Panc1 (cell line): ENCODE measurements at regions not wholly inside any gene's neighbourhood (a gene's known extent, or its start where the extent isn't known, plus 50 kb on each side); places are given as distances from the start of the nearest gene placed in this dataset.

Experiments
- ATAC-seq: fragments of 200-7000 bp; cut with Tn5 transposase; 2 replicates; pipeline ENCODE4 v1.9.1; 2020; ENCODE audit warnings: mild to moderate bottlenecking, moderate library complexity
- BruUV-seq: library from RNA; stranded (reverse); fragments of 400-500 nt; replicated peaks from 2 replicates; lab custom pipeline; 2021; lab: Mats Ljungman, UMichigan
- CTCF ChIA-PET: fragments of 300-600 bp; sonication (Branson Sonifier 250); formaldehyde crosslinking; loops from one replicate; lab custom pipeline; 2022; ENCODE audit warnings: antibody characterized with exemption; lab: Charles Lee
- POLR2A ChIA-PET: fragments of 300-600 bp; sonication (Branson Sonifier 250); formaldehyde crosslinking; loops from one replicate; lab custom pipeline; 2022; ENCODE audit warnings: antibody characterized with exemption; lab: Charles Lee
- DNase-seq: peaks from one replicate; pipeline ENCODE4 v3.0.0-alpha.2; 2010; ENCODE audit warnings: low read depth, low spot score
- H3K27ac ChIP-seq: 2 replicates; pipeline ENCODE4 v1.5.1; 2011; ENCODE audit warnings: mild to moderate bottlenecking, low read length, inconsistent platforms
- H3K27me3 ChIP-seq: fragments of 200-500 bp; sonication (Bioruptor generic); 2 replicates; pipeline ENCODE4 v1.6.0; 2014; ENCODE audit warnings: low read length, inconsistent platforms; ENCODE audit not compliant: control insufficient read depth, insufficient read depth
- H3K36me3 ChIP-seq: fragments of 200-500 bp; sonication (Bioruptor generic); 2 replicates; pipeline ENCODE4 v1.5.1; 2014; ENCODE audit warnings: inconsistent platforms, mild to moderate bottlenecking, low read length, moderate library complexity; ENCODE audit not compliant: control insufficient read depth, insufficient read depth
- H3K4me1 ChIP-seq: 2 replicates; pipeline ENCODE4 v1.5.1; 2011; ENCODE audit warnings: inconsistent platforms, mild to moderate bottlenecking, low read length, moderate library complexity; ENCODE audit not compliant: control insufficient read depth, insufficient read depth
- H3K4me3 ChIP-seq, 2 experiments: 2 replicates each; pipeline ENCODE4 v1.5.1; 2011 to 2012; ENCODE audit warnings: low read depth in 2 of 2, low read length in 2 of 2, mild to moderate bottlenecking in 2 of 2, inconsistent platforms in 1 of 2, moderate library complexity in 1 of 2
- H3K9me3 ChIP-seq: fragments of 200-500 bp; sonication (Bioruptor generic); 2 replicates; pipeline ENCODE4 v1.5.1; 2014; ENCODE audit warnings: low read depth, mild to moderate bottlenecking, inconsistent platforms, low read length, moderate library complexity; ENCODE audit not compliant: control insufficient read depth, insufficient read depth
- POLR2AphosphoS5 ChIP-seq: IDR thresholded peaks from 2 replicates; pipeline ENCODE4 v1.6.1; 2012; ENCODE audit warnings: mild to moderate bottlenecking, low read depth, low read length, moderate library complexity
- SIN3A ChIP-seq: IDR thresholded peaks from 2 replicates; pipeline ENCODE4 v1.6.1; 2012; ENCODE audit warnings: low read depth, mild to moderate bottlenecking, low read length, moderate library complexity, borderline replicate concordance; ENCODE audit not compliant: insufficient read depth
- TCF7L2 ChIP-seq: IDR thresholded peaks from 2 replicates; pipeline ENCODE4 v1.6.1; 2011; ENCODE audit warnings: mild to moderate bottlenecking, low read depth, low read length, inconsistent platforms
- in situ Hi-C: cut with HindIII; loops from 2 replicates; pipeline ENCODE4 v1.10.0; 2016; ENCODE audit warnings: low sequenced_read_pairs, low pct_unique_long_range_greater_than_20kb
- intact Hi-C: fragments of 100-400 bp; cut with micrococcal nuclease; formaldehyde crosslinking; loops from one replicate; pipeline ENCODE4 v1.10.0; 2022; ENCODE audit not compliant: unreplicated experiment
- TF ChIP-seq, protein P1 (sequence below): fragments of 450-650 bp; IDR thresholded peaks from 2 replicates; pipeline ENCODE4 v1.5.1; 2017; ENCODE audit warnings: mild to moderate bottlenecking
- TF ChIP-seq, protein P2 (sequence below), 2 experiments: IDR thresholded peaks; 2 replicates each; pipeline ENCODE4 v1.6.1; 2011 to 2012; ENCODE audit warnings: low read depth in 2 of 2, control low read depth in 1 of 2, low read length in 1 of 2, mild to moderate bottlenecking in 1 of 2, moderate library complexity in 1 of 2; ENCODE audit not compliant: insufficient read depth in 1 of 2

DNA sequence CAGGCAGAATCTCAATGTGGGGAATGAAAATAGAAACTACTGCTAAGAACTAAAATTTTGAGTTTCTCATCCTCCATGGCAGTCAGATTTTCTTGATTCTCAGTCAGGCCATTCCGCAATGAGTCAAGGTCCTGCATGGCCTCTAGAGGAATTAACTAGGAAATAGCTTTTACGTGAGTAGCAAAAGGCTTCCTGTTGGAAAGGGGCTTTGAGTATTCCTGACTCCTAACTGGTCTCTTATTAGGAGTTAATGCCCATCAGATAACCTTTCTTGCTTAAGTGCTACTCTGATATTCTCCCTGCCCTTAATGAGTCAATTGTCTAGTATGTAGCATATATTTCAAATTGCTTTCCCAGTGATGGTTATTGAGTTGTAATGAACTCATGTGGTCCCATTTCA, 65.7 kb upstream of the ARHGAP24 start:
- CTCF ChIA-PET, result no interaction called here
- TF ChIP-seq, protein P1, sequence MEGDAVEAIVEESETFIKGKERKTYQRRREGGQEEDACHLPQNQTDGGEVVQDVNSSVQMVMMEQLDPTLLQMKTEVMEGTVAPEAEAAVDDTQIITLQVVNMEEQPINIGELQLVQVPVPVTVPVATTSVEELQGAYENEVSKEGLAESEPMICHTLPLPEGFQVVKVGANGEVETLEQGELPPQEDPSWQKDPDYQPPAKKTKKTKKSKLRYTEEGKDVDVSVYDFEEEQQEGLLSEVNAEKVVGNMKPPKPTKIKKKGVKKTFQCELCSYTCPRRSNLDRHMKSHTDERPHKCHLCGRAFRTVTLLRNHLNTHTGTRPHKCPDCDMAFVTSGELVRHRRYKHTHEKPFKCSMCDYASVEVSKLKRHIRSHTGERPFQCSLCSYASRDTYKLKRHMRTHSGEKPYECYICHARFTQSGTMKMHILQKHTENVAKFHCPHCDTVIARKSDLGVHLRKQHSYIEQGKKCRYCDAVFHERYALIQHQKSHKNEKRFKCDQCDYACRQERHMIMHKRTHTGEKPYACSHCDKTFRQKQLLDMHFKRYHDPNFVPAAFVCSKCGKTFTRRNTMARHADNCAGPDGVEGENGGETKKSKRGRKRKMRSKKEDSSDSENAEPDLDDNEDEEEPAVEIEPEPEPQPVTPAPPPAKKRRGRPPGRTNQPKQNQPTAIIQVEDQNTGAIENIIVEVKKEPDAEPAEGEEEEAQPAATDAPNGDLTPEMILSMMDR, result no peak
- TF ChIP-seq SIN3A (no peak), TCF7L2 (no peak), POLR2AphosphoS5 (no peak)
- TF ChIP-seq, protein P2, sequence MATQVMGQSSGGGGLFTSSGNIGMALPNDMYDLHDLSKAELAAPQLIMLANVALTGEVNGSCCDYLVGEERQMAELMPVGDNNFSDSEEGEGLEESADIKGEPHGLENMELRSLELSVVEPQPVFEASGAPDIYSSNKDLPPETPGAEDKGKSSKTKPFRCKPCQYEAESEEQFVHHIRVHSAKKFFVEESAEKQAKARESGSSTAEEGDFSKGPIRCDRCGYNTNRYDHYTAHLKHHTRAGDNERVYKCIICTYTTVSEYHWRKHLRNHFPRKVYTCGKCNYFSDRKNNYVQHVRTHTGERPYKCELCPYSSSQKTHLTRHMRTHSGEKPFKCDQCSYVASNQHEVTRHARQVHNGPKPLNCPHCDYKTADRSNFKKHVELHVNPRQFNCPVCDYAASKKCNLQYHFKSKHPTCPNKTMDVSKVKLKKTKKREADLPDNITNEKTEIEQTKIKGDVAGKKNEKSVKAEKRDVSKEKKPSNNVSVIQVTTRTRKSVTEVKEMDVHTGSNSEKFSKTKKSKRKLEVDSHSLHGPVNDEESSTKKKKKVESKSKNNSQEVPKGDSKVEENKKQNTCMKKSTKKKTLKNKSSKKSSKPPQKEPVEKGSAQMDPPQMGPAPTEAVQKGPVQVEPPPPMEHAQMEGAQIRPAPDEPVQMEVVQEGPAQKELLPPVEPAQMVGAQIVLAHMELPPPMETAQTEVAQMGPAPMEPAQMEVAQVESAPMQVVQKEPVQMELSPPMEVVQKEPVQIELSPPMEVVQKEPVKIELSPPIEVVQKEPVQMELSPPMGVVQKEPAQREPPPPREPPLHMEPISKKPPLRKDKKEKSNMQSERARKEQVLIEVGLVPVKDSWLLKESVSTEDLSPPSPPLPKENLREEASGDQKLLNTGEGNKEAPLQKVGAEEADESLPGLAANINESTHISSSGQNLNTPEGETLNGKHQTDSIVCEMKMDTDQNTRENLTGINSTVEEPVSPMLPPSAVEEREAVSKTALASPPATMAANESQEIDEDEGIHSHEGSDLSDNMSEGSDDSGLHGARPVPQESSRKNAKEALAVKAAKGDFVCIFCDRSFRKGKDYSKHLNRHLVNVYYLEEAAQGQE (IDR thresholded peaks at IDR 0.05; ENCODE audit: insufficient read depth in 1 of 2, low read depth in 2 of 2, low read length in 1 of 2), result no peak
- intact Hi-C loops, result no loop called here
- no peaks in the 10 kb centered on the region for H3K36me3 ChIP-seq
- POLR2A ChIA-PET, result no interaction called here
- no peaks in the 10 kb centered on the region for H3K9me3 ChIP-seq
- H3K27ac ChIP-seq, result no peak overlapping the region
- DNase-seq, result no peak
- no peak overlapping the region for H3K4me3 ChIP-seq
- ATAC-seq, result no peak
- no peaks in the 10 kb centered on the region for H3K4me1 ChIP-seq
- no TSS peak for BruUV-seq
- in situ Hi-C loops, result no loop called here
- no peaks in the 10 kb centered on the region for H3K27me3 ChIP-seq

DNA sequence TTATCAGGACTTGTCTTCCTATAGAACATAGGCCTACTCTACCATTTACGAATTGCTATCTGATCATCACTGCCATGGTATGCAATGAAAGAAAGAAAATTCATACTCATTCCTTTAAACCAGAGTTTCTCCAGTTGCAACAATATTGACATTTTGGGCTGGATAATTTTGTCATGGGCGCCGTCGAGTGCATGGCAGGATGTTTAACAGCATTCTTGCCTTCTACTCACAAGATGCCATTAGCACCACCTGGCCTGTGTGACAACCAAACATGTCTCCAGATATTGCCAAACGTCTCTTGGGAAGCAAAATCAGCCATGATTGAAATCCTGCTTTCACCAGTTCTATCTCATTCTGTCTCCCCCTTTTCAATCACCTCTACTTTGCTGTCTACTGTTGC, 63.6 kb upstream of the ARHGAP24 start:
- in situ Hi-C loops, result no loop called here
- ChIA-PET POLR2A (no interaction called here), CTCF (no interaction called here)
- intact Hi-C loops, result no loop called here
- ATAC-seq, result no peak
- Histone ChIP-seq H3K4me3 (no peak overlapping the region), H3K27me3 (no peaks in the 10 kb centered on the region), H3K36me3 (no peaks in the 10 kb centered on the region), H3K27ac (no peak overlapping the region), H3K4me1 (no peaks in the 10 kb centered on the region), H3K9me3 (no peaks in the 10 kb centered on the region)
- no TSS peak for BruUV-seq
- no peak for DNase-seq
- no peak for TF ChIP-seq POLR2AphosphoS5

DNA sequence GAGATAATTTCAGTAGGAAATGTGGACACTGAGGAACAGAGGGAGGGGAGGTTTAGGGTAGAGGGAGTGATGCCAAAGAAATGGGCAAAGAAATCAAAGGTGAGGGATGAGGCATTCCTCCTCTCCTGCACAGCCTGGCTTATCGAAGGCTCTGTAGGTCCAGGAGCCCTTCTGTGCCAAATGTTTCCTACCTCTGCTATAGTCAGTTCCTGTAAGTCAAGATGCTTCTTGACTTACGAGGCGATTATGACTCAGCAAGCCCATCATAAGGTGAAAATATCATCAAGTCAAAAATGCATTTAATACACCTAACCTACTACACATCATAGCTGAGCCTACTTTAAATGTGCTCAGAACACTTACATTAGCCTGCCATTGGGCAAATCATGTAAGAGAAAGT, 60.0 kb upstream of the ARHGAP24 start:
- intact Hi-C loops, result no loop called here
- ChIA-PET CTCF (no interaction called here), POLR2A (no interaction called here)
- in situ Hi-C loops, result no loop called here
- DNase-seq, result no peak
- Histone ChIP-seq H3K4me3 (no peak overlapping the region), H3K27ac (no peak overlapping the region), H3K36me3 (no peaks in the 10 kb centered on the region), H3K4me1 (no peaks in the 10 kb centered on the region), H3K9me3 (no peaks in the 10 kb centered on the region), H3K27me3 (no peaks in the 10 kb centered on the region)
- no peak for ATAC-seq
- no TSS peak for BruUV-seq
- TF ChIP-seq, protein P2 (IDR thresholded peaks at IDR 0.05; ENCODE audit: insufficient read depth in 1 of 2, low read depth in 2 of 2, low read length in 1 of 2), result no peak
- TF ChIP-seq, protein P1, result no peak
- no peak for TF ChIP-seq SIN3A
- no peak for TF ChIP-seq POLR2AphosphoS5
- no peak for TF ChIP-seq TCF7L2
